ENCODE measurements at regions not wholly inside any gene's neighbourhood (a gene's known extent, or its start where the extent isn't known, plus 50 kb on each side); places are given as distances from the start of the nearest gene placed in this dataset.

GRCh38 chr7:69182596-69183467 is 415.4 kb upstream of the AUTS2 start:
- H3K27me3 ChIP-seq = no peaks in the 10 kb centered on the region
- DNase-seq = no peak
- H3K36me3 ChIP-seq = no peaks in the 10 kb centered on the region
- intact Hi-C loops (cut with DNase I) = no loop called here
- no peak overlapping the region for H3K9ac ChIP-seq (ENCODE audit: low read depth in 2 of 2, low read length in 2 of 2)
- H3K4me3 ChIP-seq = no peak overlapping the region
- H3K27ac ChIP-seq = no peak overlapping the region
- no peaks in the 10 kb centered on the region for H3K4me1 ChIP-seq
- TF ChIP-seq CTCF (IDR thresholded peaks at IDR 0.05) = no peak
- H3K9me3 ChIP-seq = no peaks in the 10 kb centered on the region

GRCh38 chr7:69184339-69184738 is 413.9 kb upstream of the AUTS2 start:
- H3K4me3 ChIP-seq = no peak overlapping the region
- no peak for DNase-seq
- no peaks in the 10 kb centered on the region for H3K36me3 ChIP-seq
- H3K9me3 ChIP-seq = no peaks in the 10 kb centered on the region
- no peak for TF ChIP-seq CTCF (IDR thresholded peaks at IDR 0.05)
- intact Hi-C loops (cut with DNase I) = no loop called here
- H3K4me1 ChIP-seq = no peaks in the 10 kb centered on the region
- H3K9ac ChIP-seq (ENCODE audit: low read depth in 2 of 2, low read length in 2 of 2) = no peak overlapping the region
- H3K27ac ChIP-seq = no peak overlapping the region
- H3K27me3 ChIP-seq = no peaks in the 10 kb centered on the region

- DNase-seq = no peak
- no peak for TF ChIP-seq CTCF (IDR thresholded peaks at IDR 0.05)
- intact Hi-C loops (cut with DNase I) = no loop called here
- no peaks in the 10 kb centered on the region for H3K9me3 ChIP-seq
- H3K27me3 ChIP-seq = no peaks in the 10 kb centered on the region
- H3K9ac ChIP-seq (ENCODE audit: low read depth in 2 of 2, low read length in 2 of 2) = no peak overlapping the region
- no peaks in the 10 kb centered on the region for H3K36me3 ChIP-seq
- H3K4me3 ChIP-seq = no peak overlapping the region
- no peaks in the 10 kb centered on the region for H3K4me1 ChIP-seq
- no peak overlapping the region for H3K27ac ChIP-seq
Measured at GRCh38 chr7:69185170-69185569, 413.1 kb upstream of the AUTS2 start.

GRCh38 chr7:69186974-69187373 is 411.3 kb upstream of the AUTS2 start:
- no peak for TF ChIP-seq CTCF (IDR thresholded peaks at IDR 0.05)
- Histone ChIP-seq H3K27ac (no peak overlapping the region), H3K4me1 (no peaks in the 10 kb centered on the region), H3K36me3 (no peaks in the 10 kb centered on the region), H3K9me3 (no peaks in the 10 kb centered on the region), H3K9ac (ENCODE audit: low read depth in 2 of 2, low read length in 2 of 2) (no peak overlapping the region), H3K4me3 (no peak overlapping the region), H3K27me3 (no peaks in the 10 kb centered on the region)
- intact Hi-C loops (cut with DNase I) = no loop called here
- DNase-seq = no peak

GRCh38 chr7:69187824-69188333 is 410.4 kb upstream of the AUTS2 start:
- no peaks in the 10 kb centered on the region for H3K9me3 ChIP-seq
- H3K36me3 ChIP-seq = no peaks in the 10 kb centered on the region
- no peak for DNase-seq
- no peaks in the 10 kb centered on the region for H3K27me3 ChIP-seq
- no peak overlapping the region for H3K27ac ChIP-seq
- TF ChIP-seq CTCF (IDR thresholded peaks at IDR 0.05) = no peak
- H3K4me3 ChIP-seq = no peak overlapping the region
- intact Hi-C loops (cut with DNase I) = no loop called here
- H3K4me1 ChIP-seq = no peaks in the 10 kb centered on the region
- H3K9ac ChIP-seq (ENCODE audit: low read depth in 2 of 2, low read length in 2 of 2) = no peak overlapping the region

Data from colonic mucosa (tissue), 4 donors.